Large intestine (tissue), 3 donors: ENCODE measurements at regions not wholly inside any gene's neighbourhood (a gene's known extent, or its start where the extent isn't known, plus 50 kb on each side); places are given as distances from the start of the nearest gene placed in this dataset.

Experiments used
- DNase-seq, 2 donors: peaks; one replicate each; pipeline versions ENCODE4 v3.0.0 to v3.0.0-alpha.2; 2013
- H3K27ac ChIP-seq: one replicate; pipeline ENCODE4 v1.5.1; 2013; ENCODE audit warnings: low read length
- H3K27me3 ChIP-seq: 2 replicates; pipeline ENCODE4 v1.6.1; 2013; ENCODE audit warnings: low read length; ENCODE audit not compliant: control insufficient read depth, insufficient read depth
- H3K36me3 ChIP-seq: 2 replicates; pipeline ENCODE4 v1.6.1; 2013; ENCODE audit warnings: low read length; ENCODE audit not compliant: control insufficient read depth, insufficient read depth
- H3K4me1 ChIP-seq: one replicate; pipeline ENCODE4 v1.6.1; 2013; ENCODE audit warnings: low read length; ENCODE audit not compliant: control insufficient read depth, insufficient read depth
- H3K4me3 ChIP-seq: one replicate; pipeline ENCODE4 v1.5.1; 2013; ENCODE audit warnings: low read length
- H3K9me3 ChIP-seq: one replicate; pipeline ENCODE4 v1.6.1; 2013; ENCODE audit warnings: mild to moderate bottlenecking, low read depth, low read length, moderate library complexity; ENCODE audit not compliant: control insufficient read depth
- WGBS: methylation state at CpG from one replicate; pipeline ENCODE4 v1.1.5; 2013; ENCODE audit warnings: low lambda C conversion rate; ENCODE audit not compliant: insufficient coverage; 5-methylcytosine and 5-hydroxymethylcytosine counted together

DNA sequence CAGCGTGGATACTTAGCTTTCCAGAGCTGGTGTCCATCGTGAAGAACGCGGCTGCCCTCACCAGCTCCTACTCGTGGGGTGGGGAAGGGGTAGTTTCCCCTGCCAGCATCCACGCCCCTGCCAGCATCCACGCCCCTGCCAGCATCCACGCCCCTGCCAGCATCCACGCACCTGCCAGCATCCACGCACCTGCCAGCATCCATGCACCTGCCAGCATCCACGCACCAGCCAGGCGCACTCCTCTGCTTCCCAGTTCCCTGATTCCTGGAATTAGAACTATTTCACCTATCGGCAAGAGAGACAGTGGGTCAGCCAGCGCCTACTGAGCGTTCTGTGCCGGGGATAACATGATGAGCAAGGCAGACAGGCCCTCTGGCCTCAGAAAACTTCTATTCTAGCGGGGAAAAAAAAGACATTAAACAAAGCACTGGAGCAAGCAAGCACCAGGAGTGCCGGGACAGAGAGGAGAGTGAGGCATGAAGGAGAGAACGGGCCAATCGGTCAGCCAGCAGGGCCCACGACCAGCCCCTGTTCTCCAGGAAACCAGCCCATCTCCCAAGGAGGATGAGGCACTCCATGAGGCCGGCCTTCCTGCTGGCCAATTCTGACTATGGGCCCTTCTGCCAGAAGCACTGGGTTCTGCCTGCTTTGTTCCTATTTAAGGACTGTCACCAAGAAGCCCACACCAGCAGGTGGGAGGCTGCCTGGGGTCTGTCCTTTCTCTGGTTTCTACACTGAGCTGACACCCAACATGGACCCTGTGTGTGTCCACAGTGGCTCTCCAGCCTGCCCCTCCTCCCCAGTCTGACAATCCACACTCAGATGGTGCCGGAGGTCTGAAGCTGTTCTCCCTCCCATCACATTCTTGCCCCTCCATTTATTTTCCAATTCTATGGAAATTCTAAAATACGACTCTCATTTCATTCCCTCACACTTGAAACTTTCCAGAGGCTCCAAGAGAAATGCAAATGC, 78.4 kb upstream of the SALL3 start:
- no peaks in the 10 kb centered on the region for H3K4me1 ChIP-seq
- H3K27ac ChIP-seq: no peak overlapping the region
- WGBS: 100% methylated on average over 1 of the region's 24 CpGs
- no peaks in the 10 kb centered on the region for H3K36me3 ChIP-seq
- no peak overlapping the region for H3K4me3 ChIP-seq
- H3K27me3 ChIP-seq: no peaks in the 10 kb centered on the region
- H3K9me3 ChIP-seq: peaks cover 3% of the 10 kb centered on the region
- no peak for DNase-seq

DNA sequence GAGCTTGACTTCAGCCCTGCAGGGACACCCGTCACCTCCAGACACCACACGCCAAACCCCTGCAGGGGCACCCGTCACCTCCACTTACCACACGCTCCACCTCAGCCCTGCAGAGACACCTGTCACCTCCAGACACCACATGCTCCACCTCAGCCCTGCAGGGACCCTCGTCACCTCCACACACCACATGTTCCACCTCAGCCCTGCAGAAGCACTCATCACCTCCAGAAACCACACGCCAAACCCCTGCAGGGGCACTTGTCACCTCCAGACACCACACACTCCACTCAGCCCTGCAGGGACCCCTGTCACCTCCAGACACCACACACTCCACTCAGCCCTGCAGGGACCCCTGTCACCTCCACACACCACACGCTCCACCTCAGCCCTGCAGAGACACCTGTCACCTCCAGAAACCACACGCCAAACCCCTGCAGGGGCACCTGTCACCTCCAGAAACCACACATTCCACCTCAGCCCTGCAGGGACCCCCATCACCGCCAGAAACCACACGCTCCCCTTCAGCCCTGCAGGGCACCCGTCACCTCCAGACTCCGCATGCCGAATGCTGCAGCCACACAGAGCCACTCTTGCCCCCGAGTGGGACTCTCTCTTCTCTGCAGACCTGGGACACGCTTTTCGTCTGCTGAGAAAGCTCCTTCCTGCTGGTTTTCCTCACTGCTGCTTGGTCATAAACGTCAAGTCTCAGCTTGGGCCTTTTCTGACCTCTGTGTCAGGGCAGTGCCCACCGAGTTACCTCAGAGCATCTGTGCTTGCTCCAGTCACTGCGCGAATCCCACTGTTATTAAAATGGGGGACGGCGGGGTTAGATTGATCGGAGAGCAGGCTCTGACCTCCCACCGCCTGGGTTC, 77.5 kb upstream of the SALL3 start:
- Histone ChIP-seq H3K4me1 (no peaks in the 10 kb centered on the region), H3K9me3 (peaks cover 3% of the 10 kb centered on the region), H3K4me3 (no peak overlapping the region), H3K27ac (no peak overlapping the region), H3K27me3 (no peaks in the 10 kb centered on the region), H3K36me3 (no peaks in the 10 kb centered on the region)
- DNase-seq: no peak
- WGBS: no CpG with 5 or more reads among the region's 24 CpGs

DNA sequence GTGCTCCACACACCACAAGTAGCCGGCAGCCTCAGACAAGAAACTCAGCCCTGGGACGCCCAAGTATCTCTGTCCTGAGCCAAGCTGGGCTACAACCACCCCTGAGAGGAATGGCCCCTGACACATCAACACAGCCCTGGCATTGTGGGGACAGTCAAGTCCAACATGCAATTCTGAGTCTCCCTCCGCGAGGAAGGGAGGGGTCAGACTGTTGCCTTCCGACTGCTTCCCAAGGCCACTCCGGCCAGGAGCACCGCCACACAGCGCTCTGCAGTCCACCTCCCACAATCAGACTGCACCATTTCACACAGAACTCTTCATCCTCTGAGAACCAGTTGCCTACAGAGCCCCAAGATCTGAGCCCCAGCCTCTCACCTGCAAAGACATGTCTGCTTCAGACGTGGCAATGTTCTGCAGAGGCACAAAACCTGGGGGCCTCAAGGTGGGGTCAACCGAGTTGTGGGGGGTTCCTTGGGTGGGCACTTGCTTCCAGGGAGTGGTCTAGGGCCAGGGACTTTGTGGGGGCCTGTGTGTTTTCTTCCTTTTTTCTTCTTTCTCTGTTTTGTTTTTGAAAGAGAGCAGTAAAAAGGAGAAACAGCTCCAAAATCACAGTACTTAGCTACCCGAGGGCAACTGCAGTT, 76.7 kb upstream of the SALL3 start:
- Histone ChIP-seq H3K27me3 (no peaks in the 10 kb centered on the region), H3K9me3 (peaks cover 3% of the 10 kb centered on the region), H3K27ac (no peak overlapping the region), H3K36me3 (no peaks in the 10 kb centered on the region), H3K4me3 (no peak overlapping the region), H3K4me1 (no peaks in the 10 kb centered on the region)
- no peak for DNase-seq
- WGBS: no CpG with 5 or more reads among the region's 11 CpGs

DNA sequence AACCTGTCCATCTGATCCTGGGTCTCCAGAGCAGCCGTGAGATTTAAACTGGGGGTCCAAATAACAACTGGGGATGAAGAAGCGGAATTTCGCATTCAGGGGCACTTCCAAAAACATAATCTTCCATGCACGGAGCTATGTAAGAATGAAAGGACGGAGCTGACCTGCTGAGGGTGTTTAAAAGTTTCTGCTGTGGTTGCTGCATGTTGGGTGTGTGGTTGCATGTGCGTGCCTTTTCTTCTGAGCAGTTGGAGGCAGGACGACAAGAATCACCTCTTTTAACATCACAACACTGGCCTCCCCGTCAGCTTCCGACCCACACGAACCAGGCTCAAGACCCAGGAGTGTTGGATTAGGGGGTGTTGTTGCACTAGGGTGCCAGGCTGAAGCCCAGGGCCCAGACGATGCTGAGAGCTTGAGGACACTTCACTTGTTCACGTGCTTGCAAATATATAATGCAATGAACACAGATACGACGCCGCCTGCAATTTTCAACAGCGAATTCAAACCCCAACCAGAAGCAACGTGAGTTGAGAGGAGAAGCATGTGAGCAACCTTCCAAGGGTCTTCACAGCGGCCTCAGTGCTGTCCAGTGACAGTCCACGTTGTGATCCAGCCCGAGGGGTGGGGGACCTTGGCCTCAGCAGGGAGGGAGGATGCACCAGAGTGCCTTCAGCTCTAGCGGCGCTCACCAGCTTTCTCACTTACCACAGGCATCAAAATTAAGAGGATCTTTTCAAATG, 76.0 kb upstream of the SALL3 start:
- no CpG with 5 or more reads among the region's 22 CpGs for WGBS
- Histone ChIP-seq H3K4me3 (no peak overlapping the region), H3K27ac (no peak overlapping the region)

DNA sequence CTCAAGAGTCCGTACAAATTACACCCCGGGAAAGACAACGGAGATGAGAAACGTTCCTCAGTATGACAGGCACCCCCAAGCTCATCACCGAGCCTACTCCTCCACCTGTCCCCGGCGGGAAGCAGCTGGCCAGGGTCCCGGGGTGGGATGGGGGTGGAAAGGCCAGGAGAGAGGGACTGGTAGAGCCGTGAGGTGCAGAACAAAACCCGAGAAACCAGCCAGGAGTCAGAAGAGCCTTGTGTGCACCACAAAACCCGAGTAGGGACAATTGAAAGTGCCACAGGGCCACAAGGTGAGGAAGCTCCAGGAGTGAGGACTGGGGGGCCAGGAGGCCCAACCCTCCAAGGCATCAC, 75.5 kb upstream of the SALL3 start:
- H3K27me3 ChIP-seq: no peaks in the 10 kb centered on the region
- H3K4me3 ChIP-seq: no peak overlapping the region
- no CpG with 5 or more reads among the region's 11 CpGs for WGBS
- no peak for DNase-seq
- H3K36me3 ChIP-seq: no peaks in the 10 kb centered on the region
- no peak overlapping the region for H3K27ac ChIP-seq
- peaks cover 3% of the 10 kb centered on the region for H3K9me3 ChIP-seq
- H3K4me1 ChIP-seq: no peaks in the 10 kb centered on the region

More for the DNA sequence above, 76.0 kb upstream of the SALL3 start:
- no peaks in the 10 kb centered on the region for H3K36me3 ChIP-seq
- H3K27me3 ChIP-seq: no peaks in the 10 kb centered on the region
- no peak for DNase-seq
- no peaks in the 10 kb centered on the region for H3K4me1 ChIP-seq
- H3K9me3 ChIP-seq: peaks cover 3% of the 10 kb centered on the region

DNA sequence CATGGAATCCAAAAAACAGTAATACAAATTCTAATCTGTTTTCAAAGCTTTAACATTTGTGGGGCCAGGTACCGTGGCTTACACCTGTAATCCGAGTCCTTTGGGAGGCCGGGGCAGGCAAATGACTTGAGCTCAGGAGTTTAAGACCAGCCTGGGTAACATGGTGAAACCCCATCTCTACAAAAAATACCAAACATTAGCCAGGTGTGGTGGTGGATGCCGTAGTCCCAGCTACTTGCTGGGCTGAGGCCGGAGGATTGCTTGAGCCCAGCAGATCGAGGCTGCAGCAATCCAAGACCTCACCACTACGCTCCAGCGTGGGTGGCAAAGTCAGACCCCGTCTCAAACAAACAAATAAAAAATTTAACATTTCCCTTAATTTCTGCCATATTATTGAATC, 74.3 kb upstream of the SALL3 start:
- DNase-seq: no peak
- Histone ChIP-seq H3K36me3 (no peaks in the 10 kb centered on the region), H3K4me3 (no peak overlapping the region), H3K27ac (no peak overlapping the region), H3K9me3 (no peaks in the 10 kb centered on the region), H3K4me1 (no peaks in the 10 kb centered on the region), H3K27me3 (no peaks in the 10 kb centered on the region)
- WGBS: no CpG with 5 or more reads among the region's 9 CpGs

DNA sequence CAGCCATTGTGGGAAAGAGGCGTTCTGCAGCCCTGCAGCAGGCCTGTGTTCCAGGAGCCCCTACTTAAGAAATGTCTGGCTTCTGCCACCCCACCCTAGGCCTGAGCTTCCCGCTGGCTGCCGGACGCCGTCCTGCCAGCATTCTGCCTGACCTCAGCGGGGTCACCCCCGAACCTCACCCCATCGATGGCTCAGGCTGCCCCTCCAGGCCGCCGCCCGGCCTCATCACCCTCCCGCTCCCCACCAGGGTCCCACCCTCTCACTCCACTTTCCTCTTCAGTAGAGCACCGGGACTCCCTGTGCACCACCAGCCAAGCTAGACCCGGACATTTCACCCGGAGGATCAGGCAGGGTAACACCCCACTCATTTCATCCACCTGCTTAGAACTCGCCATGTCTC, 73.6 kb upstream of the SALL3 start:
- Histone ChIP-seq H3K27ac (no peak overlapping the region), H3K4me3 (no peak overlapping the region), H3K27me3 (no peaks in the 10 kb centered on the region), H3K36me3 (no peaks in the 10 kb centered on the region), H3K4me1 (no peaks in the 10 kb centered on the region), H3K9me3 (no peaks in the 10 kb centered on the region)
- no CpG with 5 or more reads among the region's 16 CpGs for WGBS
- no peak for DNase-seq

DNA sequence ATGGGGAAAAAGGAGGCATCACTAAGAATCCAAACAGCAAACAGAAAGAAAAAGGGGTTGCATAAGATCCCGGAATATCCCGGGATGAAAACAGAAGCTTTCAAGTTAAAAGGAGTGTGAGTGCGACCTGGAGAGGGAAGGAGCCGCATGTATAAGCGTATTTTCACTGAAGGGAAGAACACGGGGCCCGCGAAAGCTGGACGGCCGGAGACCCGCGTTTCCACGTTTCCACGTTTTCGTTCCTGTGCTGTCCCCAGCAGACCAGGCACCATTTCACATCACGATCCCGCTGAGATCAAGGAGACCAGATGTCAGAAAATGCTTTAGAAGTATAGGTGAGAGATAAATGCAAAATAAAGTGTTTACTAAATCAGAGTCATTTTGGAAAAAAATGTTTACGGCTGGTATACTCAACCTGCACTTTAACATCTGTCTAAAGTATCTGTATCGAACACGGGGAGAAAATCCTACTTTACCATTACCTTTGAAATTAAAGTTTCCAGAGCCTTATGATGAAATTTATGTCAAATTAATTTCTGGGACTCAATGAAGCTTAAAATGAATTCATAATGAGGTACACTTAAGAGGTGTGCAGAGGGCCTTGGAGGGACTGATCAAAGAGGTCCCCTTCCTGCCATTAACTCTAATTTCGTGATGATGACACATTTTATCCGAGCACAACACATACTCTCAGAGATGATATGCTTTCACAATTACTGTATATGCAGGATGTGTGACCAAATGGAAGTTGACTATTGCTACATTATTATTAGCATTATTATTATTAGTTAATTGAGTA, 71.0 kb upstream of the SALL3 start:
- H3K27ac ChIP-seq: no peak overlapping the region
- no peaks in the 10 kb centered on the region for H3K27me3 ChIP-seq
- no peaks in the 10 kb centered on the region for H3K9me3 ChIP-seq
- no CpG with 5 or more reads among the region's 22 CpGs for WGBS
- H3K4me3 ChIP-seq: no peak overlapping the region
- no peaks in the 10 kb centered on the region for H3K36me3 ChIP-seq
- H3K4me1 ChIP-seq: no peaks in the 10 kb centered on the region
- no peak for DNase-seq

DNA sequence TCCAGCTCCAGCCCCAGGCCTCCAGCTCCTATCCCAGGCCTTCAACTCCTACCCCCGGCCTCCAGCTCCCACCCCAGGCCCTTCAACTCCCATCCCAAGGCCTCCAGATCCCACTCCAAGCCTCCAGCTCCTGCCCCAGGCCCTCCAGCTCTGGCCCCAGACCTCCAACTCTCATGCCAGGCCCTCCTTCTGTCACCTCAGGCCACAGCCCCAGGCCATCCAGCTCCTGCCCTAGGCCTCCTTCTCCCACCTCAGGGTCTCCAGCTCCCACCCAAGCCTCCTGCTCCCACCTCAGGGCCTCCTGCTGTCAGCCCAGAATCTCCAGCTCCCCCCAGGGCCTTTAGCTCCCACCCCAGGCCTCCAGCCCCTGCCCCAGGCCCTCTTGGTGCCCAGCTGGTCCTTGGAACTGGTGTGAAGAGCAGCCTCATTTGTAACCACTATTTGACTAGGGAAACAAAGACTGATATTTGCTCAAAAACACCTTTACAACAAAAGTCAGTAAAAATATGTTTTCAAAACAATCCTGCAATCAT, 67.8 kb upstream of the SALL3 start:
- Histone ChIP-seq H3K36me3 (no peaks in the 10 kb centered on the region), H3K27me3 (no peaks in the 10 kb centered on the region), H3K4me1 (no peaks in the 10 kb centered on the region), H3K9me3 (peaks cover 15% of the 10 kb centered on the region), H3K27ac (no peak overlapping the region), H3K4me3 (no peak overlapping the region)
- no peak for DNase-seq
- no CpG with 5 or more reads among the region's 1 CpG for WGBS
